Lung (tissue), 11 donors: ENCODE measurements at regions not wholly inside any gene's neighbourhood (a gene's known extent, or its start where the extent isn't known, plus 50 kb on each side); places are given as distances from the start of the nearest gene placed in this dataset.

Experiments used
- ATAC-seq: fragments of 200-7000 bp; cut with Tn5 transposase; one replicate; pipeline ENCODE4 v1.9.1; 2020; ENCODE audit warnings: moderate number of reproducible peaks; ENCODE audit not compliant: insufficient read depth, low FRiP score
- DNase-seq, 3 donors: peaks; one replicate each; pipeline ENCODE4 v3.0.0-alpha.2; 2013 to 2017
- H3K27ac ChIP-seq, 2 donors: one replicate each; pipeline ENCODE4 v1.5.1; 2013; ENCODE audit warnings: mild to moderate bottlenecking in 2 of 2, moderate library complexity in 2 of 2, control low read depth in 1 of 2, inconsistent platforms in 1 of 2, low read depth in 1 of 2, low read length in 1 of 2
- H3K27me3 ChIP-seq, 3 donors: one replicate each; pipeline ENCODE4 v1.5.1; 2013; ENCODE audit warnings: low read length in 2 of 3; ENCODE audit not compliant: control insufficient read depth in 3 of 3, insufficient read depth in 3 of 3
- H3K36me3 ChIP-seq, 4 donors: one replicate each; pipeline ENCODE4 v1.5.1; 2013; ENCODE audit warnings: low read length in 4 of 4, mild to moderate bottlenecking in 1 of 4, moderate library complexity in 1 of 4; ENCODE audit not compliant: control insufficient read depth in 4 of 4, insufficient read depth in 4 of 4
- H3K4me1 ChIP-seq, 5 donors: one replicate each; pipeline ENCODE4 v1.5.1; 2013; ENCODE audit warnings: low read length in 5 of 5, mild to moderate bottlenecking in 2 of 5, moderate library complexity in 1 of 5; ENCODE audit not compliant: control insufficient read depth in 5 of 5, insufficient read depth in 5 of 5
- H3K4me3 ChIP-seq: one replicate; pipeline ENCODE4 v1.5.1; 2013; ENCODE audit warnings: mild to moderate bottlenecking, control low read depth, moderate library complexity
- H3K9ac ChIP-seq, 2 donors: one replicate each; pipeline ENCODE4 v1.5.1; 2013; ENCODE audit warnings: low read length in 2 of 2, control low read depth in 1 of 2; ENCODE audit not compliant: insufficient read depth in 1 of 2
- H3K9me3 ChIP-seq, 4 donors: one replicate each; pipeline ENCODE4 v1.5.1; 2013; ENCODE audit warnings: low read length in 3 of 4, mild to moderate bottlenecking in 1 of 4, moderate library complexity in 1 of 4; ENCODE audit not compliant: control insufficient read depth in 4 of 4, insufficient read depth in 3 of 4
- CTCF ChIP-seq: IDR thresholded peaks from 2 replicates; pipeline ENCODE4 v1.5.1; 2012; ENCODE audit warnings: mild to moderate bottlenecking; ENCODE audit errors: control extremely low read depth, extremely low read depth
- WGBS, 2 donors: extraction: QIAGEN DNeasy Blood & Tissue Kit; methylation state at CpG; one replicate each; pipeline ENCODE4 v1.1.7; 2013; 5-methylcytosine and 5-hydroxymethylcytosine counted together
- donor health status: control.
- donor health status: control.
- donor health status: Bipolar disorder and iron deficiency.
- donor health status: healthy.
- donor health status: DM: yes; HTN: yes; CAD: no.

DNA sequence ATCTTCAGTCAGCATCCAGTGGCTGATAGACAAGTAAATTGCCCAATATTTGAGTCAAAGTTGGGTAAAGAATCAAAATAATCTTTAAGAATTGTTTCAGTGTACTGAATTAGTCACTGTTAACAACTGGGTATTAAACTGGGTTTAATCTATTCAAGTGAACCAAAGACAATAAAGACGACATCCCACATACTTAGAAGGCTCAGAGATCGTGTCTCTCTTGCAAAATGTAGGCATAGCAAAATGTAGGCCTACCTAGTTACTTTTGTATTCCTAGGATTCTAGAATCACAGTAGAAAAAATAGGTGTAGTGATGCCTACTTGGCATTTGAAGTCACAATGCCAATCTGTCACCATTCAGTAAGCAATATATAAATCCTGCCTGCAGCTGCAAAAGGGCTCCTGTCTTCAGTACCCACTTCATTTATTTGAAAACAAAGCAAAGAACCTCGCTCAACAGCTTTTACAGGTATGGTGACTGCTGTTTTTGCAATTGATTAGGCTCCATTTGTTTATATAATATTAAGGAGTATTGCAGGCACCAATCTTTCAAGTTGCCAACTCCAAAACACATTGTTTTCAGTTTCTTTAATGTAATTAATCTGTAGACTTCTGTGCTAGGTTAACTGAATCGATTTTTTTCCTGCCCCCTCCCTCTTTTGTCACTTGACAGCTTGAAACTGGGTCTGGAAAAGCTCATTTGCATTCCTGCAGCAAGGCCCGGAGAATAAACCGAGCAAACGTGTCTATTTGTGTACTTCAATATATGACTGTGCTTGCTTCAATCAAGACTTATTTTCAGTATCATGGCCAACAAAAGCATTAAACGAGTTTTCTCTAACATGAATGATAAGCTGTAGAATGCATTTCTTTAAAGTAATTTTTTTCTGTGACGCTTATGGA lies 1074.9 kb downstream of the TDRD15 start:
- TF ChIP-seq CTCF, result no peak
- WGBS, 2 donors, result 56 to 70% methylated on average over 9 of the region's 9 CpGs
- no peaks in the 10 kb centered on the region for H3K36me3 ChIP-seq
- ATAC-seq (no peak), DNase-seq (no peak)
- H3K4me1 ChIP-seq, result no peaks in the 10 kb centered on the region
- no peaks in the 10 kb centered on the region for H3K9me3 ChIP-seq
- no peaks in the 10 kb centered on the region for H3K27me3 ChIP-seq
- no peak overlapping the region for H3K27ac ChIP-seq
- H3K4me3 ChIP-seq, result no peak overlapping the region
- no peak overlapping the region for H3K9ac ChIP-seq

DNA sequence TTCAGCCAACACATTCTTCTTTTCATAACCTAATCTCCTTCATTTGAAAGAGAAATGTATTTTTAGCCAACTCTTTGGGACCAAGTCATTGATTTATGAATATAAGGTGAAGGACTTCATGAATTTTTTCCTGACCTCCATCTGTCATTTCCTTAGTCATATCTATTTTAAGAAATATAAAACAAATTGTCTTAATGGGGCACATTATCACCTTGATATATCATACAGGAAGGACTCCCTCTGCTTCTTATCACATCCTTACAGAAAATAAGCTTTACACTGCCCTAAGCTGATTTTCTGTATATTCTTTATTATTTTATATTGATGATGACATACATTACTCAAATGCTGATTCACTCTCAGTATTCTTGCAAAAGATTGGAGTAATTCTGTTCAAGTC lies 1076.2 kb downstream of the TDRD15 start:
- no peaks in the 10 kb centered on the region for H3K4me1 ChIP-seq
- no peaks in the 10 kb centered on the region for H3K27me3 ChIP-seq
- ATAC-seq (no peak), DNase-seq (no peak)
- no peaks in the 10 kb centered on the region for H3K9me3 ChIP-seq
- H3K36me3 ChIP-seq, result no peaks in the 10 kb centered on the region
- H3K4me3 ChIP-seq, result no peak overlapping the region
- TF ChIP-seq CTCF, result no peak
- no peak overlapping the region for H3K9ac ChIP-seq
- H3K27ac ChIP-seq, result no peak overlapping the region

DNA sequence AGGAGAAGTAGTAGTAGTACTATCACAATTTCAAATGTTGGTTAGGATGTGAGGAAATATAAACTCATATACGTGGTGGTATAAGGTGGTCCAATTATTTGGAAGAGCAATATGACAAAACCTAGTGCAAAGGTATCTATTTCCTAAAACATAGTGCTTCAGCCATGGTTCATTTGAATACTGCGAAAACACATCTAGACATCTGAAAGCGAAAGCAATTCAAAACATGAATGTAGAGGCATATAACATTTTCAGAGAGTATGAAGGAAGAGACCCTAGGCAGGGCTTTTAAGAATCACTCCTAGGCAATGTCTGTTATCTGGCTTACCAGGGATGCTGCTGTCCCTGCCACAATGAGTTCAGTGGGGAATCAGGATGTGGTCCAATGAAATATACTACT lies 1085.8 kb downstream of the TDRD15 start:
- no peak for TF ChIP-seq CTCF
- no peak for DNase-seq
- WGBS, 2 donors, result 90 to 93% methylated on average over 3 of the region's 3 CpGs
- Histone ChIP-seq H3K27me3 (no peaks in the 10 kb centered on the region), H3K9ac (no peak overlapping the region), H3K9me3 (no peaks in the 10 kb centered on the region), H3K36me3 (no peaks in the 10 kb centered on the region), H3K4me3 (no peak overlapping the region), H3K27ac (no peak overlapping the region), H3K4me1 (no peaks in the 10 kb centered on the region)
- no peak for ATAC-seq
